ENCODE measurements at regions not wholly inside any gene's neighbourhood (a gene's known extent, or its start where the extent isn't known, plus 50 kb on each side); places are given as distances from the start of the nearest gene placed in this dataset.
A peak's percentile ranks its signal among the peaks of the same experiment; 100 is the strongest.
"Not testable (repeated sequence)": the region's sequence is repeated elsewhere in the genome, so short reads cannot be mapped to it uniquely, and the experiment has no call there.

DNA sequence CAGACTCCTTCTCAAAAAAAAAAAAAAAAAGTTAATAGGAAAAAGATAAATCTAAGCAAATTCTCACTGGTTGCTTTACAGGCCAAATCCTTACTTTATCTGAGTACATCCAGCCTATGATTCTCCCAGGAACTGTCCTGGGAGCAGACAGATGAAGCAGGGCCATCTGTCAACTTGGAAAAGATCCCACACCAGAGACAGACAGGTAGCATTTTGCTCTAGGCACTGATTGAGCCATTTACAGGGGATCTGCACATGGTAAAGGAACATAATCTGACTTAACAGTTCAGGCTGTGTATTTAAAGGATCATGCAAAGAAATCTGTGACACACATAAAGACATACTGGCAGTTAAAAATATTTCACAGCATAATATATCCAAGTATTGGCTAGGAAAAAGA, 1006.5 kb downstream of the TBL1XR1 start:
- no peak for DNase-seq (ENCODE audit: low read depth)

DNA sequence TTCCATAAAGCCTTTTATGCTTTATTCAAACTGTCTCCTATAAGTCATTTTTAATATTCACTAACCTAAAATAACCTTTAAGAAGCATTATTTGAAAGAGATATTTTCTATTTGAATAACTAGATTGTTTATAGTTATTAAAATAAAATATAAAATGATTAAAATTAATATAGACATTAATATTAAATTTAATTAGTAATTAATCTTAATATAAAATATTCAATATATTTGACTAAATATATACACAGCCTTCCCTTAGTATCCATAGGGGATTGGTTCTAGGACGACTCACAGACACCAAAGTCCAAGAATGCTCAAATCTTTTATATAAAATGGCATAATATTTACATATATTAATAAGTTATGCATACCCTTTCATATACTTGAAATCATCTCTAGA, 1014.1 kb downstream of the TBL1XR1 start:
- no peak for DNase-seq (ENCODE audit: low read depth)

DNA sequence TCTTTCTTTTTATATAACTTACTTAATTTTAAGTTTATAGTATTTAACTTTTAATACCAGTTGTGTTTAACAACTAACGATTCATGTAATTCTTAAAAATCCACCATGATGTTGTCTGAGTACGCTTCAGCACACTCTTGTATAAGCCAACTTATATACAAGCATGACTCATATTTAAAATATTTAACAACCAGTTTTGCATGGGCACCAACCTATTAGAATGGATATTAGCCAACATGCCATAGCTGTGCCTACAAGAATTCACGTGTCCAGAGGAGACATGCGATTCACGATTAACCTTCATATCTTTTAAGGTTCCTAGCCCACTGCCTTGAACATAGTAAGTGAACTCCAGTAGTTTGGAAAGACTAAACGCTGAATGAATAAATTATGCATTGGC, 1023.2 kb downstream of the TBL1XR1 start:
- no peak for DNase-seq (ENCODE audit: low read depth)

GRCh38 chr3:176172492-176172891, 1024.8 kb downstream of the TBL1XR1 start:
- DNase-seq (ENCODE audit: low read depth): no peak

- no peak for DNase-seq (ENCODE audit: low read depth)
Observed at GRCh38 chr3:176167272-176167671, 1030.0 kb downstream of the TBL1XR1 start.

DNA sequence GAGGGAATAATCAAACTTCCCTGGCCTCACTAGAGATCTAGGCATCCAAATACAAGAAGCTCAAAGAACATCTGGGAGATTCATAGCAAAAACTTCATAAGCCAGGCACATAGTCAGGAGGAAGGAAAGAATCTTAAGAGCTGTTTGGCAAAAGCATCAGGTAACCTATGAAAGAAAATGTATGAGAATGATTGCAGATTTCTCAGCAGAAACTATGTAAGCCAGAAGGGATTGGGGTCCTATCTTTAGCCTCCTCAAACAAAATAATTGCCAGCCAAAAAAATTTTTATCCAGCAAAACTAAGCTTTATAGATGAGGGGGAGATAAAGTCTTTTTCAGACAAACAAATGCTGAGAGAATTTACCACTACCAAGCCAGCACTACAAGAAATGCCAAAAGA, 1036.3 kb downstream of the TBL1XR1 start:
- DNase-seq (ENCODE audit: low read depth): no peak

- DNase-seq (ENCODE audit: low read depth): peak; percentile 8
Observed at GRCh38 chr3:176159796-176160195, 1037.5 kb downstream of the TBL1XR1 start.

- no peak for DNase-seq (ENCODE audit: low read depth)
Observed at GRCh38 chr3:176155012-176155411, 1042.3 kb downstream of the TBL1XR1 start.

DNA sequence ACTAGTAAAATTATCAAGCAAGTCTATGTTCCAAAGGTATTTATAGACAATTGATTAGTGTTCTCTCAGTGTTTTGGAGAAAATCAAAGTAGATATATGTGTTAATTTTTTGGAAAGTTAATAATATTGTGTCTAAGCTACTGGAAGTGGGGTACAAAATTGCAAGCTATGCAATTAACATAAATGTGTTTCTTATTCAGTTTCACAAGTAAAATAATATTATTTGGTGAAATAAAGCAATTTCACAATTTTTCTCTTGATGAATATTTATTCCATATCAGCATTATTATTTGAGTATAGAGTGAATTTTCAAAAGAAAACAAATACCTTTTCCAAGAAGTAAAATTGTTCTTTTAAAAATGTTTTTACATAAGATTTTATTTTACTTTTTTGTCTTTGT, 1047.7 kb downstream of the TBL1XR1 start:
- DNase-seq (ENCODE audit: low read depth): no peak

- no peak for DNase-seq (ENCODE audit: low read depth)
Observed at GRCh38 chr3:176147251-176147650, 1050.0 kb downstream of the TBL1XR1 start.

- DNase-seq (ENCODE audit: low read depth): no peak
Observed at GRCh38 chr3:176141837-176142236, 1055.4 kb downstream of the TBL1XR1 start.

DNA sequence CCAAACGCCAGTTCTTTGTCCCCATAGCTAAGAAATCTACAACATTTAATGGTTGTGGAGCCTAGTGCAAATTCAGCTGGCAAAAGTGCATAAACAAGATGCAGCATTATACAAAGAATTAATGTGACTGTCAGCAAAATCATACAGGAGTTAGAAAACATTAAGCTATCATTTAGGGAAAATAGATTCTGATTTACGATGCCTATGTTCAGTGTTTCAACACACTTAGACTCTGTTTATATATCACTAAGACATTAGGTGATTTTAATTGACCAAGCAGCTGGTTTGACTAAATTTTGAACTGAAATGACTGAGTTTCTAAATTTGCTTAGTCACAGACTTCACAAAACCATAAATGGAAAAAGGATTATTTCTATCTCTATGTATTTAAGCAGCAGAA, 1076.8 kb downstream of the TBL1XR1 start:
- no peak for DNase-seq (ENCODE audit: low read depth)

DNA sequence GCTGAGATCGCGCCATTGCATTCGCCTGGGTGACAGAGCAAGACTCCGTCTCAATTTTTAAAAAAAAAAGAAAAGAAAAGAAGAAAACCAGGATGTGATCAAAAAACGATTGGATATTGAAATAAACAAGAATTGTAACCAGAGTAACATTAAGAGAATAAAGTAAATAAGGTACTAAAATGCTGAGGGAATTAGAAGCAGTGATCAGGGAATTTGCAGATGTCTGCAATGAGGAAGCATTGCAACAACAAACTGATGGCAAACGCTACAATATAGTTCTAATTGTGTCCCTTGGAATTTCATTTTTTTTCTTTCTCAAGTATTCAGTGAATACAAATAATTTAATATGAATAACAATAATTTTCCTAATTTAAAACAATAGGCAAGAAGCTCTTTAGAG, 1077.5 kb downstream of the TBL1XR1 start:
- DNase-seq (ENCODE audit: low read depth): no peak

GRCh38 chr3:176106380-176106779, 1090.9 kb downstream of the TBL1XR1 start:
- no peak for DNase-seq (ENCODE audit: low read depth)

GRCh38 chr3:176097027-176097426, 1100.3 kb downstream of the TBL1XR1 start:
- no peak for DNase-seq (ENCODE audit: low read depth)

- DNase-seq (ENCODE audit: low read depth): not testable (repeated sequence)
Observed at GRCh38 chr3:176093892-176094291, 1103.4 kb downstream of the TBL1XR1 start.

GRCh38 chr3:176090727-176091126, 1106.6 kb downstream of the TBL1XR1 start:
- no peak for DNase-seq (ENCODE audit: low read depth)

DNA sequence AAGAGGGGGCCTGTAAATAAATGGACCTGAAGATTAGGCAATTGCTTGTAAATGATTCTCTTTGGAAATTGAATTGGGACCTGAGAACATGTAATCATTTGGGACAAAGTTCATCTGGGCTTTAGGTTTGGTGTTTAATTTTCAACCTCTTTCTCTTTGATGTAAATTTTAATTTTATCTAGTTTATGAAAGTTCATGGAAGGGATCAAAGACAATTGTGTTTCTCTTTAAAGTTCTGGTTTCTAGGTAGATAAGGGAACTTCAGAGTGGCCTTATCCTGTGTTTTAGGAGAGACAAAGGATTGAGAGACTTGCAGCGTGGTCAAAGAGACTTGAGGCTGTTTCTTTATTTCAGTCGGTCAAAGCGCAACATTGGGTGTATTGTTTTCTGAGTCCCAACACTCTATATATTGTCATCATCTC, 1108.3 kb downstream of the TBL1XR1 start:
- DNase-seq (ENCODE audit: low read depth): no peak

GRCh38 chr3:176087066-176087697, 1110.1 kb downstream of the TBL1XR1 start:
- no peak for DNase-seq (ENCODE audit: low read depth)

DNA sequence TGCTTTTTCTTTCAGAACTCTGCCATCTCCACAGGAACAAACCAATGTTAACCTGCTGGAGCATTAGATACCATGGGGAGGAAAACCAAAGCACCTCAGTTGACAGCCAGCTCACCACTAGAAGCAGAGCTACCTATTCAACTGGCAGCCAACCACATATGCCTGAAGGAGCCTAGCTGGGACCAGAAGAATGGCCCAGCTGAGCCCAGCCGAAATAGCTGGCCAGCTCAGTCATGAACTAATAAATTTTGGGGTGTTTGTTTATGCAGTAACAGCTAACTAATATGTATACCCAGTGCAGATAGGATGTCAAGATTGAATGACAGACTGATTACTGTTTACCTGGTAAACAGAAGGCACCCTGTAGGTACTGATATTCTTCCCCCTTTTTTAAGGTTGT, 1117.5 kb downstream of the TBL1XR1 start:
- no peak for DNase-seq (ENCODE audit: low read depth)

DNA sequence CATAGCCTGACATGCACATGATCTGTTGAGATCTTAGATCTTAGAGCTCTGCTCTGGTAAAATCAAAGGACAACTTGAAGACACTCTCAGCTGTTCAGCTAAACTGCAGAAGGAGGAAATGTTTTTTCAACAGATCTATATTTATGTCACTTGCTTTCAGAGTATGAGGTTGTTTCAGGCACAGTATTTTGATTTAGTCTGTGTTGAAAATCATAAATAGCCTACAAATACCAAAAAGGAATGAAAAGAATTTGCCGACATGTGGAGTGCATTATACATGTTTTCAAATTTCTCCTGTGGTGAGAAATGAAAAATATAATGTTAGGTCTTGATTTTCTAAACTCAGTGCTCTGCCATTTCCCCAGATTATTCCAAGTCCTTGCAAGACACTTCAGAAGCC, 1118.4 kb downstream of the TBL1XR1 start:
- DNase-seq (ENCODE audit: low read depth): peak; percentile 47

DNA sequence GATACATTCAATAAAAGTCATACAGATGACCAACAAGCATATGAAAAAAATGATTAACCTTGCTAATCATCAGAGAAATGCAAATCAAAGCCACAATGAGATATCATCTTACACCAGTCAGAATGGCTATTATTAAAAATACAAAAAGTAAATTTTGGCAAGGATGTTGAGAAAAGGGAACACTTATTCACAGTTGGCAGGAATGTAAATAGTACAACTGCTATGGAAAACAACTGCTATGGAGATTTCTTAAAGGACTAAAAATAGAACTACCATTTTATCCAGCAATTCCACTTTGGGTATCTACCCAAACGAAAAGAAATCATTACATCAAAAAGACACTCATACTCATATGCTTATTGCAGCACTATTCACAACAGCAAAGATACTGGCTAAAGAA, 1121.8 kb downstream of the TBL1XR1 start:
- no peak for DNase-seq (ENCODE audit: low read depth)

DNA sequence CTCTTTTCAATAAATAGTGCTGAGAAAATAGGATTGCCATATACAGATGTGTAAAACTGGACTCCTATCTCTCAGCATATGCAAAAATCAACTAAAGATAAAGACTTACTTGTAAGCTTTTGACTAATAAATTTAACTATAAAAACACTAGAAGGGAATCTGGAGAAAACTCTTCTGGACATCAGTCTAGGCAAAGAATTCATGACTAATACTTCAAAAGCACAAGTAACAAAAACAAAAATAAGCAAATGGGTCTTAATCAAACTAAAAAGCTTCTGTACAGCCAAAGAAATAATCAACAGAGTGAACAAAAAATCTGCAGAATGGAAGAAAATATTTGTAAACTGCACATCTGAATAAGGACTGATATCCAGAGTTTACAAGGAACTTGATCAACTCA, 1122.2 kb downstream of the TBL1XR1 start:
- DNase-seq (ENCODE audit: low read depth): no peak

- DNase-seq (ENCODE audit: low read depth): no peak
Observed at GRCh38 chr3:176074096-176074495, 1123.2 kb downstream of the TBL1XR1 start.

DNA sequence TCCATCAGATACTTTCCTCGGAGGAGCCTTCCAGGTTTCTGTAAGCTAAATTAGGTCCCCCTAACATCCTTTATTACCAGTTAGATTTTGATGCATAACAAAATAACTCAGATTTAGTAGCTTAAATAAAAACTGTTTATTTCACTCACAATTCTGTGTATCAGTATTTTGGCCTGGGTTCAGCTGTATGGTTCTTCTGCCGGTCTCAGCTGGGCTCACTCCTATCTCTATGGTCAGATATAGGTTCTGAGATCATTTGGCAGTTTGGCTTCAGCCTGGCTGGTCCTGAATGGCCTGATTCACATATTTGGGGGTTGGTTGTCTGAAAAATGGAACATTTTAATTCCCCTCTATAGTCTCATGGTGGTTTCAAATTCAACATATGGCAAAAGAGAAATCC, 1125.3 kb downstream of the TBL1XR1 start:
- no peak for DNase-seq (ENCODE audit: low read depth)

All from GM04503 (cell line).